ENCODE measurements at regions not wholly inside any gene's neighbourhood (a gene's known extent, or its start where the extent isn't known, plus 50 kb on each side); places are given as distances from the start of the nearest gene placed in this dataset.

DNA sequence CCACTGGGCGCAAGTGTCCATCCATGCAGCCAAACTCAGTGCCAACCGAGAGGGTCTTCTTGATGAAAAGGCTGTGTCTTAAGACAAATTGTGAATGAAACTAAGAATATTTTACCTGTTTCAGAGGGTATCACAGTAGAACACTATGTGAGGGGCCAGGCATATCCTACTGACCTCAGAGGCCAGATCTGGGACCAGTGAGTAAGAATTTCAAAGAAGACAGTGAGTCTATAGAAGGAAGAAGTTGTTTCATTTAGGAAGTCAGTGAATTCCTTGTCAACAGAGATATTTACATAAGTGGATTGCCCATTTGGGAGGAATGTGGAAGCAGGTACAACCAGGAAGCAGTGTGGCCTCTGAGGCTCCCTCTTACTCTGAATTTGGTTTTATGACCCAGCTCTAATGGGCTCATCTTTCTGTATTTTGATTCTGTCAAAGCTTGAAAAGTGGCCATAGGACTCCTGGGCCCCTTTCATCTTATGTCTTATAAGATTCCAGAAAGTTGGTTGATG, 137.4 kb downstream of the ZNF664 start:
- Histone ChIP-seq H3K9me3 (ENCODE audit: severe bottlenecking) (no peaks in the 10 kb centered on the region), H3K4me1 (ENCODE audit: insufficient read depth, poor library complexity, severe bottlenecking) (no peaks in the 10 kb centered on the region), H3K4me3 (ENCODE audit: severe bottlenecking) (no peak overlapping the region), H3K36me3 (ENCODE audit: low read depth) (no peaks in the 10 kb centered on the region), H3K27ac (ENCODE audit: poor library complexity, severe bottlenecking) (no peak overlapping the region), H3K27me3 (ENCODE audit: insufficient read depth, poor library complexity, severe bottlenecking) (no peaks in the 10 kb centered on the region)
- no peak for ATAC-seq (ENCODE audit: low read depth)
- no peak for TF ChIP-seq CTCF (IDR thresholded peaks at IDR 0.05; ENCODE audit: poor library complexity, severe bottlenecking)
- DNase-seq (ENCODE audit: low spot score): no peak

- ATAC-seq (ENCODE audit: low read depth) (no peak), DNase-seq (ENCODE audit: low spot score) (no peak)
- TF ChIP-seq CTCF (IDR thresholded peaks at IDR 0.05; ENCODE audit: poor library complexity, severe bottlenecking): no peak
- H3K27ac ChIP-seq (ENCODE audit: poor library complexity, severe bottlenecking): no peak overlapping the region
- no peaks in the 10 kb centered on the region for H3K36me3 ChIP-seq (ENCODE audit: low read depth)
- H3K27me3 ChIP-seq (ENCODE audit: insufficient read depth, poor library complexity, severe bottlenecking): no peaks in the 10 kb centered on the region
- no peaks in the 10 kb centered on the region for H3K4me1 ChIP-seq (ENCODE audit: insufficient read depth, poor library complexity, severe bottlenecking)
- H3K9me3 ChIP-seq (ENCODE audit: severe bottlenecking): no peaks in the 10 kb centered on the region
- no peak overlapping the region for H3K4me3 ChIP-seq (ENCODE audit: severe bottlenecking)
These were observed 138.0 kb downstream of the ZNF664 start for GRCh38 chr12:124111006-124111405.

DNA sequence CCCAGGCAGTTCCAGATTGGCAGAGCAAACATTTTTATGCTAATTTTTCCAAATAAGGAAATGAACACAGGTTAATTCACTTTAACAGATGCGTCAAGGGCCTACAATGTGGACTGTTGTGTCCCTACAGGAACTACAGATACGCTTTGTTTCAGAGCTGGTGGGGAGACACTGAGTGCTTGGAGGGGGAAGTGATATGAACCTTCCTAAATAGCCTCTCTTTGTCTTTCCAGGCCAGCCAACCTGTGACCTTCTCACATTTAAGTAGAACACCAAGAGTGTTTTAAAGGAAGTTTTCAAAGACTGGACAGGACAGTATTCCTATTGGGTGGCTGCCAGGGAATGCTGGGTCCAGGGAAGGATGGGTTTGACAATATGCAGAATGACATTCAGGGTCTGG, 141.3 kb downstream of the ZNF664 start:
- no peak for TF ChIP-seq CTCF (IDR thresholded peaks at IDR 0.05; ENCODE audit: poor library complexity, severe bottlenecking)
- DNase-seq (ENCODE audit: low spot score): no peak

DNA sequence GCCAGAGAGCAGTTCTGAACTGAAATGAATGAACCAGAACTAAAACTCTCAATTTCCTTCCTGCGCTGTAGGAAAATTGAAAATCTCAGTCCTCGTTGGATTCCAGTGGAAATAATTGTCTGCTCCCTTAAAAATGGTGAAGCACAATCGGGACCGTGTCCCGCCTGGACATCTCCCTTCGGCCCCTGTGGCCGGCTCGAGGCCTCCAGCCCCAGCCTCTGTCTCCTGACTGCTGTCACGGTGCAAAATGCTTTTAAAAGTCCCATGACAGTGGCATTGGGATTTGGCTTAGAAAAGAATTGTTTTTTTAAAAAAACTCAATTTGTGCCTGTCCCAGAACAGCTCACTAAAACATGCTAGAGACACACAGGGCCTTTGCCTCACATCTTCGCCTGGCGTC, 142.5 kb downstream of the ZNF664 start:
- H3K27me3 ChIP-seq (ENCODE audit: insufficient read depth, poor library complexity, severe bottlenecking): no peaks in the 10 kb centered on the region
- no peak for TF ChIP-seq CTCF (IDR thresholded peaks at IDR 0.05; ENCODE audit: poor library complexity, severe bottlenecking)

More for the DNA sequence above, 141.3 kb downstream of the ZNF664 start:
- no peaks in the 10 kb centered on the region for H3K4me1 ChIP-seq (ENCODE audit: insufficient read depth, poor library complexity, severe bottlenecking)
- no peaks in the 10 kb centered on the region for H3K36me3 ChIP-seq (ENCODE audit: low read depth)
- H3K9me3 ChIP-seq (ENCODE audit: severe bottlenecking): no peaks in the 10 kb centered on the region
- no peak overlapping the region for H3K4me3 ChIP-seq (ENCODE audit: severe bottlenecking)
- H3K27me3 ChIP-seq (ENCODE audit: insufficient read depth, poor library complexity, severe bottlenecking): no peaks in the 10 kb centered on the region
- H3K27ac ChIP-seq (ENCODE audit: poor library complexity, severe bottlenecking): no peak overlapping the region
- no peak for ATAC-seq (ENCODE audit: low read depth)

GRCh38 chr12:124115976-124116690, 143.1 kb downstream of the ZNF664 start:
- no peaks in the 10 kb centered on the region for H3K36me3 ChIP-seq (ENCODE audit: low read depth)
- no peaks in the 10 kb centered on the region for H3K9me3 ChIP-seq (ENCODE audit: severe bottlenecking)
- no peaks in the 10 kb centered on the region for H3K4me1 ChIP-seq (ENCODE audit: insufficient read depth, poor library complexity, severe bottlenecking)
- ATAC-seq (ENCODE audit: low read depth): no peak
- no peak overlapping the region for H3K4me3 ChIP-seq (ENCODE audit: severe bottlenecking)
- no peak overlapping the region for H3K27ac ChIP-seq (ENCODE audit: poor library complexity, severe bottlenecking)
- DNase-seq (ENCODE audit: low spot score): no peak
- no peaks in the 10 kb centered on the region for H3K27me3 ChIP-seq (ENCODE audit: insufficient read depth, poor library complexity, severe bottlenecking)
- TF ChIP-seq CTCF (IDR thresholded peaks at IDR 0.05; ENCODE audit: poor library complexity, severe bottlenecking): no peak

More for the DNA sequence above, 142.5 kb downstream of the ZNF664 start:
- ATAC-seq (ENCODE audit: low read depth) (no peak), DNase-seq (ENCODE audit: low spot score) (no peak)
- Histone ChIP-seq H3K27ac (ENCODE audit: poor library complexity, severe bottlenecking) (no peak overlapping the region), H3K4me1 (ENCODE audit: insufficient read depth, poor library complexity, severe bottlenecking) (no peaks in the 10 kb centered on the region), H3K36me3 (ENCODE audit: low read depth) (no peaks in the 10 kb centered on the region), H3K4me3 (ENCODE audit: severe bottlenecking) (no peak overlapping the region), H3K9me3 (ENCODE audit: severe bottlenecking) (no peaks in the 10 kb centered on the region)

Data from RWPE2 (cell line).